ENCODE measurements at regions not wholly inside any gene's neighbourhood (a gene's known extent, or its start where the extent isn't known, plus 50 kb on each side); places are given as distances from the start of the nearest gene placed in this dataset.

- no peak for DNase-seq (ENCODE audit: low spot score)
Measured at GRCh38 chr19:28424662-28425045, 788.3 kb downstream of the UQCRFS1 start.

- no peak for DNase-seq (ENCODE audit: low spot score)
Measured at GRCh38 chr19:28424077-28424476, 788.9 kb downstream of the UQCRFS1 start.

GRCh38 chr19:28422791-28423650 lies 789.9 kb downstream of the UQCRFS1 start:
- DNase-seq (ENCODE audit: low spot score) = no peak

GRCh38 chr19:28422046-28422445 lies 790.9 kb downstream of the UQCRFS1 start:
- DNase-seq (ENCODE audit: low spot score) = no peak

- DNase-seq (ENCODE audit: low spot score) = no peak
Measured at GRCh38 chr19:28420811-28421550, 792.0 kb downstream of the UQCRFS1 start.

GRCh38 chr19:28419312-28419711 lies 793.6 kb downstream of the UQCRFS1 start:
- DNase-seq (ENCODE audit: low spot score) = no peak

- DNase-seq (ENCODE audit: low spot score) = no peak
Measured at GRCh38 chr19:28417361-28417760, 795.6 kb downstream of the UQCRFS1 start.

- no peak for DNase-seq (ENCODE audit: low spot score)
Measured at GRCh38 chr19:28416245-28416644, 796.7 kb downstream of the UQCRFS1 start.

GRCh38 chr19:28414748-28415147 lies 798.2 kb downstream of the UQCRFS1 start:
- DNase-seq (ENCODE audit: low spot score) = no peak

- no peak for DNase-seq (ENCODE audit: low spot score)
Measured at GRCh38 chr19:28409859-28410258, 803.1 kb downstream of the UQCRFS1 start.

- no peak for DNase-seq (ENCODE audit: low spot score)
Measured at GRCh38 chr19:28406966-28407365, 806.0 kb downstream of the UQCRFS1 start.

GRCh38 chr19:28405346-28405742 lies 807.6 kb downstream of the UQCRFS1 start:
- DNase-seq (ENCODE audit: low spot score) = no peak

- no peak for DNase-seq (ENCODE audit: low spot score)
Measured at GRCh38 chr19:28404472-28404871, 808.5 kb downstream of the UQCRFS1 start.

- DNase-seq (ENCODE audit: low spot score) = peak; percentile 82
Measured at GRCh38 chr19:28403690-28404089, 809.3 kb downstream of the UQCRFS1 start.

GRCh38 chr19:28402701-28403290 lies 810.2 kb downstream of the UQCRFS1 start:
- DNase-seq (ENCODE audit: low spot score) = peak; percentile 57

GRCh38 chr19:28401739-28402424 lies 811.1 kb downstream of the UQCRFS1 start:
- no peak for DNase-seq (ENCODE audit: low spot score)

GRCh38 chr19:28400953-28401671 lies 811.8 kb downstream of the UQCRFS1 start:
- DNase-seq (ENCODE audit: low spot score) = no peak

GRCh38 chr19:28399187-28399586 lies 813.8 kb downstream of the UQCRFS1 start:
- DNase-seq (ENCODE audit: low spot score) = no peak

GRCh38 chr19:28397800-28398199 lies 815.2 kb downstream of the UQCRFS1 start:
- DNase-seq (ENCODE audit: low spot score) = no peak

GRCh38 chr19:28397306-28397705 lies 815.6 kb downstream of the UQCRFS1 start:
- DNase-seq (ENCODE audit: low spot score) = no peak

- no peak for DNase-seq (ENCODE audit: low spot score)
Measured at GRCh38 chr19:28396287-28396831, 816.6 kb downstream of the UQCRFS1 start.
